ENCODE measurements at regions not wholly inside any gene's neighbourhood (a gene's known extent, or its start where the extent isn't known, plus 50 kb on each side); places are given as distances from the start of the nearest gene placed in this dataset.

DNA sequence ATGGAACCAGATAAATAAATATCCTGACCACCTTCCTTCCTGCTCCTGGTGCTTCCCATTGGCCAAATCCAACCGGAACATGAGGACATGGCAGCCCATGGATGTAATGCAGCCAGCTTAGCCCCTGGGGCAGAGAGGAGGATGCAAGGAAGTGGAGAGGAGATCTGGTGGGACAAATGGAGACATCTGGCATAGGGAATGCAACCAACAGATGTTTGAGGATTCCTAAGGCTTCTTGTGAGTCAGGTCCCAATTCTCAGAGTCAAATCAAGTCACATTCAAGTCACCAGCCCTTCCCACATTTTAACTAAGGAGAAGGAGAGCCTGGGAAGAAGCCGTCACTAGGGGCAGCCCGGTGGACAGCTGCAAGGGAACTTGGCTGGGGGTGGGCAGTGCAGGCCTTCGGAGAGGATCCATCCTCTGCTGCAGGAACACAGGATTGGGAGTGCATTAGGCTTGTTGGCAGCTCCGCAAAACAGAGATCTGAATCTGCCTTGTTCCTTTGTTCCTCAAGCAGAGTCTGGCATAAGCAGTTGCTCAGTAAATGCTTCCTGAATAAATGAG lies 62.8 kb upstream of the HS3ST2 start:
- no peak overlapping the region for H2AFZ ChIP-seq (ENCODE audit: low read depth)
- H3K27ac ChIP-seq: no peak overlapping the region
- no peaks in the 10 kb centered on the region for H3K36me3 ChIP-seq (ENCODE audit: insufficient read depth)
- no peaks in the 10 kb centered on the region for H3K4me1 ChIP-seq (ENCODE audit: low read depth, poor library complexity, severe bottlenecking)
- no peak overlapping the region for H3K9ac ChIP-seq
- H3K4me3 ChIP-seq (IDR thresholded peaks at IDR 0.05; ENCODE audit: insufficient read depth, low read depth, low read length): no peak overlapping the region
- TF ChIP-seq, protein P1, sequence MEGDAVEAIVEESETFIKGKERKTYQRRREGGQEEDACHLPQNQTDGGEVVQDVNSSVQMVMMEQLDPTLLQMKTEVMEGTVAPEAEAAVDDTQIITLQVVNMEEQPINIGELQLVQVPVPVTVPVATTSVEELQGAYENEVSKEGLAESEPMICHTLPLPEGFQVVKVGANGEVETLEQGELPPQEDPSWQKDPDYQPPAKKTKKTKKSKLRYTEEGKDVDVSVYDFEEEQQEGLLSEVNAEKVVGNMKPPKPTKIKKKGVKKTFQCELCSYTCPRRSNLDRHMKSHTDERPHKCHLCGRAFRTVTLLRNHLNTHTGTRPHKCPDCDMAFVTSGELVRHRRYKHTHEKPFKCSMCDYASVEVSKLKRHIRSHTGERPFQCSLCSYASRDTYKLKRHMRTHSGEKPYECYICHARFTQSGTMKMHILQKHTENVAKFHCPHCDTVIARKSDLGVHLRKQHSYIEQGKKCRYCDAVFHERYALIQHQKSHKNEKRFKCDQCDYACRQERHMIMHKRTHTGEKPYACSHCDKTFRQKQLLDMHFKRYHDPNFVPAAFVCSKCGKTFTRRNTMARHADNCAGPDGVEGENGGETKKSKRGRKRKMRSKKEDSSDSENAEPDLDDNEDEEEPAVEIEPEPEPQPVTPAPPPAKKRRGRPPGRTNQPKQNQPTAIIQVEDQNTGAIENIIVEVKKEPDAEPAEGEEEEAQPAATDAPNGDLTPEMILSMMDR (conservative IDR thresholded peaks at IDR 0.05; ENCODE audit: low read depth, low read length): no peak
- no peak overlapping the region for H3K4me2 ChIP-seq
- H4K20me1 ChIP-seq (ENCODE audit: insufficient read depth): no peaks in the 10 kb centered on the region
- no peaks in the 10 kb centered on the region for H3K27me3 ChIP-seq (ENCODE audit: insufficient read depth, low read depth)
- no peaks in the 10 kb centered on the region for H3K79me2 ChIP-seq (ENCODE audit: insufficient read depth, low read depth)

DNA sequence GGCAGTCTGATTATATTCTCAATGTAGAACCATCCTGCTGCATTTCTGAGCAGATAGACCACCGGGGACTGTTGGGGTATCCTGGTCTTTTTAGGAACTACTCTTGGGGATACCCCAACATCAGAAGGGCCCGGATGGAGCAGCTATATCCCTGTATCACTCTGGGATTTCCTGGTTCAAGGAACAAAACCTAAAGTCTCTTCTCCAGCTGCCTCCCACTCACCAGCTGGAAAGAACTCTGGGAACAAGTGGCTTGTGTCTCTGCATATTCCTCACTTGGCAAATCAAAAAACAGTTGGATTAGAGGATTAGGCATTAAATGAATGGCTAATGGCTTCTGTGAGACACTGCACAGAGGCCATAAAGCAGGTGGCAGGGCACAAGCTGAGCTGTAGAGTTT lies 62.3 kb upstream of the HS3ST2 start:
- Histone ChIP-seq H2AFZ (ENCODE audit: low read depth) (no peak overlapping the region), H3K27ac (no peak overlapping the region)

DNA sequence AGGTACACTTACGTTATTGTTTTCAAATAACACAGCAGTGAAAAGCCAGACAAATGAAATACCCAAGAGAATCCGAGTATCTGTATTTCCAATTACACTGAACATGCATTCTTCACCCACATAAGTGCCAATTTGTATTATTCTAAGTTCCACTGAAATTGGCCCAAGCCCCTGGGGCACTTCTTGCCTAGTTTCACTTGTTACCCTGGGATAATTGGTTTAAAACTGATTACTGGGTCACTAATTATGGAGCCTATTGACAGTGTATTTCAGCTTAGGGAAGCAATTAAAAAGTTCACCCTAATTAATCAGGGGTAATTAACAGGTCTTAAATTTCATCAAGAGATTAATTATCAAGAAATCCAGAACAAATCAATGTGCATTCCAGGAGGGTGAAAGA lies 60.5 kb upstream of the HS3ST2 start:
- no peaks in the 10 kb centered on the region for H4K20me1 ChIP-seq (ENCODE audit: insufficient read depth)
- H3K27ac ChIP-seq: no peak overlapping the region
- H2AFZ ChIP-seq (ENCODE audit: low read depth): no peak overlapping the region
- TF ChIP-seq, protein P1 (conservative IDR thresholded peaks at IDR 0.05; ENCODE audit: low read depth, low read length): no peak
- no peaks in the 10 kb centered on the region for H3K4me1 ChIP-seq (ENCODE audit: low read depth, poor library complexity, severe bottlenecking)
- no peaks in the 10 kb centered on the region for H3K36me3 ChIP-seq (ENCODE audit: insufficient read depth)
- H3K9ac ChIP-seq: no peak overlapping the region
- no peak overlapping the region for H3K4me3 ChIP-seq (IDR thresholded peaks at IDR 0.05; ENCODE audit: insufficient read depth, low read depth, low read length)
- H3K79me2 ChIP-seq (ENCODE audit: insufficient read depth, low read depth): no peaks in the 10 kb centered on the region
- H3K4me2 ChIP-seq: no peak overlapping the region
- H3K27me3 ChIP-seq (ENCODE audit: insufficient read depth, low read depth): no peaks in the 10 kb centered on the region

More for the DNA sequence above, 62.3 kb upstream of the HS3ST2 start:
- TF ChIP-seq, protein P1 (conservative IDR thresholded peaks at IDR 0.05; ENCODE audit: low read depth, low read length): no peak
- Histone ChIP-seq H3K79me2 (ENCODE audit: insufficient read depth, low read depth) (no peaks in the 10 kb centered on the region), H3K36me3 (ENCODE audit: insufficient read depth) (no peaks in the 10 kb centered on the region), H3K4me3 (IDR thresholded peaks at IDR 0.05; ENCODE audit: insufficient read depth, low read depth, low read length) (no peak overlapping the region), H3K4me1 (ENCODE audit: low read depth, poor library complexity, severe bottlenecking) (no peaks in the 10 kb centered on the region), H4K20me1 (ENCODE audit: insufficient read depth) (no peaks in the 10 kb centered on the region), H3K9ac (no peak overlapping the region), H3K4me2 (no peak overlapping the region), H3K27me3 (ENCODE audit: insufficient read depth, low read depth) (no peaks in the 10 kb centered on the region)

DNA sequence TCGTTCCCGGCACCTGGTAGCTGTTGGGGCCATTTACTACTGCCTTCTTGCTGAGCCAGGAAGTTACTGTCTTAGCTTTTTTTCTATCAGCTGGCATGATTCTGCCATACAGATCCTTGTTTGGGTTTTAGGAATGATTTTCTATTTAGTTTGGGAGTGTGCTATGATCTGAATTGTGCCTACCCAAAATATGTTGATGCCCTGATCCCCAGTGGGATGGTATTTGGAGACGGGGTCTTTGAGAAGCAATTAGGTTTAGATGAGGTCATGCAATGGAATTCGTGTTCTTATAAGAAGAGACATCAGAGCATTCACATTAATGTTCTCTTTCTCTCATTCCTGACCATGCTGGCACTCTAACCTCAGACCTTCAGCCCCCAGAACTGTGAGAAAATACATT lies 59.4 kb upstream of the HS3ST2 start:
- Histone ChIP-seq H3K79me2 (ENCODE audit: insufficient read depth, low read depth) (no peaks in the 10 kb centered on the region), H3K9ac (no peak overlapping the region), H3K27ac (no peak overlapping the region), H3K4me2 (no peak overlapping the region), H3K27me3 (ENCODE audit: insufficient read depth, low read depth) (no peaks in the 10 kb centered on the region), H3K4me1 (ENCODE audit: low read depth, poor library complexity, severe bottlenecking) (no peaks in the 10 kb centered on the region), H2AFZ (ENCODE audit: low read depth) (no peak overlapping the region), H3K36me3 (ENCODE audit: insufficient read depth) (no peaks in the 10 kb centered on the region), H4K20me1 (ENCODE audit: insufficient read depth) (no peaks in the 10 kb centered on the region), H3K4me3 (IDR thresholded peaks at IDR 0.05; ENCODE audit: insufficient read depth, low read depth, low read length) (no peak overlapping the region)
- TF ChIP-seq, protein P1 (conservative IDR thresholded peaks at IDR 0.05; ENCODE audit: low read depth, low read length): no peak

Data from KMS-11 (cell line).